ENCODE measurements at regions not wholly inside any gene's neighbourhood (a gene's known extent, or its start where the extent isn't known, plus 50 kb on each side); places are given as distances from the start of the nearest gene placed in this dataset.

DNA sequence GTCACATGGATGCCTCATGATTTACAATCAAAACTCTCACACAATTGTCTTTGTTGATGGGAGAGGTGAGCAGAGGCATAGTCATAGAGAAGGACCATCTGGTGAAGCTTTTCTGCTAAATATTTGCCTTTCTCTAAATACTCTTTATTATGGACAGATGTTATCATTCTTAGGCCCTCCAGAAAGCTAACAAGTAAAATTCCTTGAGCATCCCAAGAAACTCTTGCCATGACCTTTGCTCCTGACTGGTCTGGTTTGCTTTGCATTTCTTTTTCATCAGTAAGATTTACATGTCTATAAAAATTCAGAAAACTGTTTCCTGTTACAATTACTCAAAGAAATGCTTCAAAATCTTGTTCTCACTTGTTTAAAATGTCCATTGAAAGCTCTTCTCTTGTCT, 1336.6 kb upstream of the CDH8 start:
- TF ChIP-seq CTCF (IDR thresholded peaks at IDR 0.05): no peak
- H3K27ac Mint-ChIP-seq (ENCODE audit: unreplicated experiment): no peak overlapping the region
- H3K36me3 Mint-ChIP-seq (ENCODE audit: unreplicated experiment): no peaks in the 10 kb centered on the region
- H3K4me3 Mint-ChIP-seq (ENCODE audit: unreplicated experiment): no peak overlapping the region
- H3K4me1 Mint-ChIP-seq (ENCODE audit: unreplicated experiment): no peaks in the 10 kb centered on the region
- H3K27me3 Mint-ChIP-seq (ENCODE audit: unreplicated experiment): peaks cover 5% of the 10 kb centered on the region
- no peaks in the 10 kb centered on the region for H3K9me3 Mint-ChIP-seq (ENCODE audit: unreplicated experiment)
- no peak for DNase-seq (ENCODE audit: extremely low spot score, unreplicated experiment)

DNA sequence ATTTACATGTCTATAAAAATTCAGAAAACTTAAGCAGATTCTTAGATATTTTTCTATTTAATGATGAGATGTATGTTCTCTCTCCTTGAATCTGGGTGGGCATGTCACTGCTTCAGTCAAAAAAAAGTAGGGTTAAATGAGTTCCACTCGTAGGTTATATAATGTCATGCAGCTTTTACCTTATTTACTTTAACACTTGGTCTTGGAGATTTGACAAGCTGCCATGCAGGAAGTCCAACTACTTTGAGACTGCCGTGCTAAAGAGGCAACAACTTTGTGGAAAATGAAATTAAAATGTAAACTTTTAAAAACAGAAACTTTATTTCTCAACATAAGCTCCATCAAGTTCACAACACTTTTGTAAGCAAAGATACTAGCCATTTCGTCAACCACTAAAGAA, 1336.0 kb upstream of the CDH8 start:
- no peak for DNase-seq (ENCODE audit: extremely low spot score, unreplicated experiment)
- Mint-ChIP-seq H3K4me3 (ENCODE audit: unreplicated experiment) (no peak overlapping the region), H3K36me3 (ENCODE audit: unreplicated experiment) (no peaks in the 10 kb centered on the region), H3K4me1 (ENCODE audit: unreplicated experiment) (no peaks in the 10 kb centered on the region), H3K9me3 (ENCODE audit: unreplicated experiment) (no peaks in the 10 kb centered on the region), H3K27ac (ENCODE audit: unreplicated experiment) (no peak overlapping the region), H3K27me3 (ENCODE audit: unreplicated experiment) (peaks cover 5% of the 10 kb centered on the region)
- TF ChIP-seq CTCF (IDR thresholded peaks at IDR 0.05): no peak

- peaks cover 27% of the 10 kb centered on the region for H3K27me3 Mint-ChIP-seq (ENCODE audit: unreplicated experiment)
- no peak overlapping the region for H3K27ac Mint-ChIP-seq (ENCODE audit: unreplicated experiment)
- H3K4me3 Mint-ChIP-seq (ENCODE audit: unreplicated experiment): no peak overlapping the region
- H3K36me3 Mint-ChIP-seq (ENCODE audit: unreplicated experiment): no peaks in the 10 kb centered on the region
- no peaks in the 10 kb centered on the region for H3K9me3 Mint-ChIP-seq (ENCODE audit: unreplicated experiment)
- no peak for TF ChIP-seq CTCF (IDR thresholded peaks at IDR 0.05)
- no peak for DNase-seq (ENCODE audit: extremely low spot score, unreplicated experiment)
- H3K4me1 Mint-ChIP-seq (ENCODE audit: unreplicated experiment): no peaks in the 10 kb centered on the region
Measured at GRCh38 chr16:63365649-63366304, 1329.5 kb upstream of the CDH8 start.

DNA sequence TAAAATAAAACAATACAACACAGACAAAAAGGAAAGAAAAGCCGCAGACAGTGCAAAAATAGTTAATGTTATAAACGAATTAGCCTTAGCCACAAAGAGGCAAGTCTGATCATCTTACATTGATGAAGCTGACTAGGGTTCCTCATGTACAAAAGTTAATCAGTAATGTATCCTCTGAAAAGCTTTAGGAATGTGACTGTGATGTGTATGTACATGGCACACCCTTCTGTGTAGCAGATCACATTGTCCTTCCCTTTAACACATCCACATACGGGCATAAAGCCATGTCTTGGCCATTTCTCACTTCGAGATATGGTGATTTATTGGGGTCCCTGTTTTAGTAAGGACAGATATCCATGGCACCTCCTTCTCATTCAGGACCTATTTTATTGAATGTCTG, 1327.5 kb upstream of the CDH8 start:
- Mint-ChIP-seq H3K4me1 (ENCODE audit: unreplicated experiment) (no peaks in the 10 kb centered on the region), H3K36me3 (ENCODE audit: unreplicated experiment) (no peaks in the 10 kb centered on the region), H3K27ac (ENCODE audit: unreplicated experiment) (no peak overlapping the region), H3K9me3 (ENCODE audit: unreplicated experiment) (no peaks in the 10 kb centered on the region), H3K27me3 (ENCODE audit: unreplicated experiment) (peaks cover 27% of the 10 kb centered on the region), H3K4me3 (ENCODE audit: unreplicated experiment) (no peak overlapping the region)
- TF ChIP-seq CTCF (IDR thresholded peaks at IDR 0.05): no peak
- no peak for DNase-seq (ENCODE audit: extremely low spot score, unreplicated experiment)

- Mint-ChIP-seq H3K27ac (ENCODE audit: unreplicated experiment) (no peak overlapping the region), H3K27me3 (ENCODE audit: unreplicated experiment) (peaks cover 30% of the 10 kb centered on the region), H3K36me3 (ENCODE audit: unreplicated experiment) (no peaks in the 10 kb centered on the region), H3K9me3 (ENCODE audit: unreplicated experiment) (no peaks in the 10 kb centered on the region), H3K4me3 (ENCODE audit: unreplicated experiment) (no peak overlapping the region), H3K4me1 (ENCODE audit: unreplicated experiment) (no peaks in the 10 kb centered on the region)
- TF ChIP-seq CTCF (IDR thresholded peaks at IDR 0.05): peak; percentile 85
- DNase-seq (ENCODE audit: extremely low spot score, unreplicated experiment): no peak
Measured at GRCh38 chr16:63361032-63361624, 1324.9 kb upstream of the CDH8 start.
